ENCODE measurements at regions not wholly inside any gene's neighbourhood (a gene's known extent, or its start where the extent isn't known, plus 50 kb on each side); places are given as distances from the start of the nearest gene placed in this dataset.

DNA sequence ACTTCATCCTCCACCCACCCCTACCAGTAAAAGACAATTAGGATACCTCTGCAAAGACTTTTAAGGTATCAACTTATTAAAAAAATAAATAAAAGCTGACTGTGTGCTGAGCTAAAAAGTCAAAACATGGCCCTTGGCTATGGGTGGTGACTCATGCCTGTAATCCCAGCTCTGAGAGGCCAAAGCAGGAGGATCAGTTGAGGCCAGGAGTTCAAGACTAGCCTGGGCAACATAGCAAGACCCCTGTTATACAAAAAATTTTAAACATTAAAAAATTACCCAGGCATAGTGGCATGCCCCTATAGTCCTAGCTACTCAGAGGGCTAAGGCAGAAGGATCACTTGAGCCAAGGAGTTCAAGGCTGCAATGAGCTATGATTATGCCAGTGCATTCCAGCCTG is 110.8 kb upstream of the FOXN2 start:
- TF ChIP-seq CEBPB (IDR thresholded peaks at IDR 0.05) (no peak), TEAD4 (IDR thresholded peaks at IDR 0.05) (no peak), TAF1 (IDR thresholded peaks at IDR 0.05; ENCODE audit: low read depth) (no peak), YY1 (IDR thresholded peaks at IDR 0.05; ENCODE audit: low read depth) (no peak)
- TF ChIP-seq, protein P1, sequence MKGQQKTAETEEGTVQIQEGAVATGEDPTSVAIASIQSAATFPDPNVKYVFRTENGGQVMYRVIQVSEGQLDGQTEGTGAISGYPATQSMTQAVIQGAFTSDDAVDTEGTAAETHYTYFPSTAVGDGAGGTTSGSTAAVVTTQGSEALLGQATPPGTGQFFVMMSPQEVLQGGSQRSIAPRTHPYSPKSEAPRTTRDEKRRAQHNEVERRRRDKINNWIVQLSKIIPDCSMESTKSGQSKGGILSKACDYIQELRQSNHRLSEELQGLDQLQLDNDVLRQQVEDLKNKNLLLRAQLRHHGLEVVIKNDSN (IDR thresholded peaks at IDR 0.05), result no peak
